GM21825 (cell line): ENCODE measurements at regions not wholly inside any gene's neighbourhood (a gene's known extent, or its start where the extent isn't known, plus 50 kb on each side); places are given as distances from the start of the nearest gene placed in this dataset.

Experiments
- ATAC-seq: cut with Tn5 transposase; IDR thresholded peaks from one replicate; pipeline ENCODE4 v1.9.1; 2021; ENCODE audit warnings: mild to moderate bottlenecking, moderate library complexity; ENCODE audit not compliant: unreplicated experiment

DNA sequence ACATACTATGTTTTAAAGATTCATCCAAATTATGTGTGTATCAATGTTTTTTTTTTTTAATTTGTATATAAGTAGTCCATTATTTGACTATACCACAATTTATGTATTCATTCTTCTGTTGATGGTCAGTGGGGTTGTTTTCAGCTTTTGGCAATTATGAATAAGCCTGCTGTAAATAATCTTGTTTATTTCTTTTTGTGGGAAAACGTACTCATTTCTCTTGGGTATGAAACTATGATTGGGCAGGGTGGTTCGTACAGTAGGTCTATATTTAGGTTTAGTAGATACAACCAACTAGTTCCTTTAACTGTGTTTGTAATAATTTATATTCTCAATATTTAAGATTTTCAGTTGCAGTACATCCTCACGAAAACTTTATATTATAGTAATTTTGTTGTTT lies 329.2 kb downstream of the LPIN1 start:
- no peak for ATAC-seq

GRCh38 chr2:12076810-12077209 lies 330.4 kb downstream of the LPIN1 start:
- ATAC-seq: no peak

- ATAC-seq: no peak
Observed at GRCh38 chr2:12080360-12080759, 333.9 kb downstream of the LPIN1 start.

DNA sequence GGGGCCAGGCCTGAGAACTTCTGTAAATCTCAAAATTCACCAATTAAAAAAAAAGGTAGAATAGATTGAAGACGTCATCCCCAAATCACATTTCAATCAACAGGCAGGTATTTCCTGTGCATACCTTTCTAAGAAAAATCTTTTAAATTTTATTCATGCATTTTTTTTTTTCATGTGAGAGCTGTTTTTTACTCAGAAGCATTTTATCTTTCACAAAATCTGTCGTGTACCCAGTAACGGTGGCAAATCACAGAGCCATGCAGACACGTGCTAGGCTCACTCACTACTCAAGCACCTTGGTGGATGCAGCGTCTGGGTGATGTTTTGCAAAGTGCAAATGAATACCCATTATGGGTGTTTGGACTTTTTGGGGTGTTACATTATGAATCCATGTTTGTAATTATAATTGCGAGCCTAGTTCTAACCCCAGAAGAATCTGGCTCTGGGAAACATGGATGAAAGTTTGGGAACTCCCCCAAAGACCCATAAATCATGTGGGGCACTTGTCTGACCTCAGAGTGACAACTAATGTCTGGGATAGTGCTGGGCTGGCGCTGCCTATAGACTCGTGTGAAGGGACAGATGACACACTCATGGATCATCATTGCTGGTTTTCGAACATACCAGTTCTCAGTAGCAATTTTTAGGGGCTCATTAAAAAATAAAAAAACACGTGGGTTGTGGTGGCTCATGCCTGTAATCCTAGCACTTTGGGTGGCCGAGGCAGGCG lies 335.2 kb downstream of the LPIN1 start:
- ATAC-seq: no peak

GRCh38 chr2:12083081-12083581 lies 336.7 kb downstream of the LPIN1 start:
- ATAC-seq: no peak

GRCh38 chr2:12083713-12084419 lies 337.4 kb downstream of the LPIN1 start:
- ATAC-seq: no peak

DNA sequence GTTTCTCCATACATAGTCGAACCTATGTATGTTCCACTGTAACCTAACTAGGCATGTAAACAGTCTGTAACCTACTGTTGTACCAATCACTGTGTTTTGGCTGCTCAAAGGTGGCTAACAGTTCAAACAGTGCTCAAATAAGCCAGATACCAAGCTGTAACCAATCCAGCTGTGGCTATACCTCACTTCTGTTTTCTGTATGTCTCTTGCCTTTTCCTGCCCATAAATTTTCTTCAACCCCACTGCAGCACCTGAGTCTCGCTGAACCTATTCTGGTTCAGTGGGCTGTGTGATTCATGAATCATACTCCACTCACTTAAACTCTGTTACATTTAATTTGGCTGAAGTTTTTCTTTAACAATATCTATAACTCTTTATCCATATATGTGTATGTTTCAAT lies 340.7 kb downstream of the LPIN1 start:
- no peak for ATAC-seq

DNA sequence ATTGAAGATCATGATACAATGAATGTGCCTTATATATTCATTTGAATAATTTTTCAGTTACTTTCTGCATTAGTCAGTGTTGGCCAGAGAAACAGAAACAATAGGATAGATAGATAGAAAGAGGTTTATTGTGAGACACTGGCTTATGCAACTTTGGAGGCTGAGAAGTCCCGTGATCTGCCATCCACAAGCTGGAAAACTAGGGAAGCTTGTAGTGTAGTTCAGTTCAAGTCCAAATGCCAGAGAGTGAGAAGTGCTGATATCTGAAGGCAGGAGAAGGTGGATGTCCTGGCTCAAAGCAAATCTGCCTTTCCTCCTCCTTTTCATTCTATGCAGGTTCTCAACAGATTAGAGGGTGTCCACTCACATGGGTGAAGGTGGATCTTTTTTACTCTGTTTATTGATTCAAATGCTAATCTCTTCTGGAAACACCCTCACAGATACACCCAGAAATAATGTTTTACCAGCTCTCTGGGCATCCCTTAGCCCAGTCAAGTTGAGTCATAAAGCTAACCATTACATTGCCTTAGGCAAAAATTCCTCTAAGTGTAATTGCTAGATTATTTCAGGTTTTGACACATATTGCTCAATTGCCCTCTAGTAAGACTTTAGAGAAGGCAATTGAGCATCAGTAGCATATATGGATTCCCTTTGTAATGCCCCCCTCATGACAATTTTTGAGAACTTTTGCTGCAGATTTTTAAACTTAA lies 341.4 kb downstream of the LPIN1 start:
- no peak for ATAC-seq

DNA sequence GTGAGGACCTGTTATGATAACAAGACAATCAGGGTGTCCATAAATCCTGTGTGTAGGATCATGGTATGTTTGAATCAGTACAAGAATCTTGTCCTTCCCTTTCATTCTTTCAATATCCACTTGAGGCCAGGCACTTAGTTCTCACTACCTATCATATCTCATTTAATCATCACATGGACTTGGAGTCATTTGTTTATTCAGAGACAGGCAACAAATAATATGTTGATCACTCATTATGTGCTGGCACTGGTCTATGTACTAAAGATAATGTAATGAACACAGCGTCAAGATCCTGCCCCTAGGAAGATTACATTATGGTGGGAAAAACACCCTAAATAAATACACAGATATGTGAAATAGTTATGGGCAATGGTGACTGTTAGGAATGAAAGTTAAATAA lies 342.6 kb downstream of the LPIN1 start:
- no peak for ATAC-seq

DNA sequence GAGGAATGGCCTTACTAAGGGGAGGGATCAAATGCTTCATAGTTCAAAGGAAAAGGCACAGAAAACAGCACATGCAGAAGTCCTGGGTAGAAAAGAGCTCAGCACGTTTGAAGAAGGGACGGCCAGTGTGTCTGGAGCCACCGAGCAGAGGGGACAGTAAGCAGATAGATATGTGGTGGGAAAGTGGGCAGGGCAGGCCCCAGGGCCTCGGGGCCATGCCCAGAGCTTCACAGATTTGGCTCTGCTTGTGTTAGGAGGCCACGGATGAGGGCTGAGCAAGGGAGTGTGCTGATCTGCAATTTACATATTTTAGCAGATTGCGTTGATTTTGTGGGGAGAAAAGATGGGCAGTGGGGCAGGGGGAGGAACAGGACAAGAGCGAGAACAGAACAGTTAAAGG lies 343.1 kb downstream of the LPIN1 start:
- ATAC-seq: no peak

DNA sequence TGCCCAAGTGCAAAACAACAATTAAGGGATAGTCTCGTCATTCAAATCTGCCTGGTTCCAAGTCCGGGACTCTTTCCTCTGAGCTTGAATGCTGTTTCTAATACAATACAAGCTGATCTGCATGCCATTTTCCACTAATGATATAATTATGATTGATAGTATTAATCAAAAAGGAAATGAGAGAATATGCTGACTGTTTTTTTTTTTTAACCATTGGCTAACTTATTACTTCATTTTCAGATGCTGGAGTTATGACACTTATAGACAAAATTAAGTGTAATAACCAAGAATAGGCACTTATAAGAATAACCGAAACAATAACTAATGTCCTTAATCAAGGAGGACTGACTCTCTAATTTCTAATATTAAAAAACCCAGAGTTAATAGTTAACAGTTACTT lies 343.6 kb downstream of the LPIN1 start:
- no peak for ATAC-seq

DNA sequence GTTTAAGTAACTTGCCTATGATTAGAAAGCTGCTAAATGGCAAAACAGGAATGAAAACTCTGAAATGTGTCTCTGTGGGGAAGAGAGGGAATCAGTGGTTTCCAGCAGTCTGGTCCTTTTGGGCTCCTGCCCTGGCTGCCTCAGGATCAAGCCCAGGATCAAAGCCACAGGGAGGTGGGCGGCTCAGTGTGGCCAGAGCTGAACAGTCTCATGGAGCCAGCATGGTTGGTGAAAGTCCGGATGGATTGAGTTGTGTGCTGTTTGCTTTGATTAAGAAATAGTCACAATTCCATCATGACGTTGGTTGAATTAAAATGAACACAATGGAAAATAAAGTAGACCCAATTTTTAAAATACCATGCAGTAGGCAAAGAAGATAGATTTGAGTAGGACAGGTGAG lies 344.2 kb downstream of the LPIN1 start:
- ATAC-seq: no peak

- no peak for ATAC-seq
Observed at GRCh38 chr2:12091201-12091806, 344.9 kb downstream of the LPIN1 start.

DNA sequence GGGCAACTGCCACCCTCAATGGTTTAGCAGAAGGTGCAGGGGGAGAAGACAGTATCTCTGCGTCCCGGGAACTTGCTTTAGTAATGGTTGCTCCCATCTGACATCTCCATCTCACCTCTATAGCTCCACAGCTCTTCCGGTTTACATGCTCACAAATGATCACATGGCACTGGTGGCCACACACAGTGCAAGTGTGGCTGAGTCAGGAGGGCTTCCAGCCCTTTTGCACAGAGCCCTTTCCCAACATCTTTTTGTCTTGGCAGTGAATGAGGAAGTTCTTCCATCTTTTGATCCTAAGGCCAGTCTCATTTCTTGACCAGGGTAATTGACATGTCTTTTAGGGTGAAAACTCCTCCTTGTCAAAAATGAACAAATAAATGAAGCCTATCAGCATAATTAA lies 347.7 kb downstream of the LPIN1 start:
- no peak for ATAC-seq

- ATAC-seq: no peak
Observed at GRCh38 chr2:12096051-12096787, 349.8 kb downstream of the LPIN1 start.

DNA sequence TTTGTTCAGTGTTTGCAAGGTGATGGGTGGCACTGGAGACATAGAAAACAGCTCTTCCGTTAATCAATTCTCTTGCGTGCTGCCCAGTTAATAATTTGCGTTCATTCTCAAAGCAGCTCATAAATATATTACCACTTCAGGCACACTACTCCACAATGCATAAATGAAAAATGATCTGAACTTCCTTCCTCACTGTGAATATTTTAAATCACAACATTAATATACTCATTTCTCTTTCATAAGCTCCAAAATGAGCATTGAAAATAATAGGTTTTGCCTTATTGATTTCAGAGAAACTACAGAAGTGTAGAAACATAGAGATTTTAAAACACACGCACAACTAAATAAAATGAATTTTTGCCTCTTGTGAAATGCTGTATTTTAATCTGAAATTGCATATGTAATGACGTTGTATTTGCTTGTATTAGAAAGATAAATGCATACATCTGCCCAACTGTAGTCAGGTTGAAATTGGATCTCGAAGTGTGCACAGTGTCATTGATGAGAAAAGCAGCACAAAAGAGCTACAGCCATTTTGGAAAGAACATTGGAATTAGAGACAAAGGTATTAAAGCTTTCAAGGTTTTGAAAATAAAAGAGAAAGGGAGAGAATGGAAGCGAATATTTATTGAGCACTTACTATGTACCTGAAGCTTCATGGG lies 350.5 kb downstream of the LPIN1 start:
- ATAC-seq: no peak

GRCh38 chr2:12097859-12098258 lies 351.4 kb downstream of the LPIN1 start:
- no peak for ATAC-seq

DNA sequence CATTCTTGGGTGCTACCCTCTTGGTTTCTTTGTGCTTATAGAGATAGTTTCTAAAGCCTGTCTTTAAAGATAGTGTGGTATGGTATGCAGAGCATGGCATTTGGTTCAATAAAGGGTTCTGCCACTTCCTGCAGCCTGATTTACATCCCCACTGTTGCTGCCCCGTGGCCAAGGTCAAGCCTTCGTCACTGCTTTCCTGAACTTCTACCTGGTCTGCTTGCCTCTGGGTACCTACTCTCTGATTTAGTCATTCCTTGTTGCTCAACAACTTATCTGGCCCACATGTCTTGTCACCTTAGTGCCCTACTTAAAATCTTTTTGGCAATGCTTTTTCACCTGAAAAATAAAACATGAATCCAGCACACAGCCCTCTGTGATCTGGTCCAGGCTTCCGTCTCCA lies 352.9 kb downstream of the LPIN1 start:
- ATAC-seq: no peak

- no peak for ATAC-seq
Observed at GRCh38 chr2:12102679-12103078, 356.2 kb downstream of the LPIN1 start.

- no peak for ATAC-seq
Observed at GRCh38 chr2:12105180-12105579, 358.7 kb downstream of the LPIN1 start.
